ENCODE measurements at regions not wholly inside any gene's neighbourhood (a gene's known extent, or its start where the extent isn't known, plus 50 kb on each side); places are given as distances from the start of the nearest gene placed in this dataset.

DNA sequence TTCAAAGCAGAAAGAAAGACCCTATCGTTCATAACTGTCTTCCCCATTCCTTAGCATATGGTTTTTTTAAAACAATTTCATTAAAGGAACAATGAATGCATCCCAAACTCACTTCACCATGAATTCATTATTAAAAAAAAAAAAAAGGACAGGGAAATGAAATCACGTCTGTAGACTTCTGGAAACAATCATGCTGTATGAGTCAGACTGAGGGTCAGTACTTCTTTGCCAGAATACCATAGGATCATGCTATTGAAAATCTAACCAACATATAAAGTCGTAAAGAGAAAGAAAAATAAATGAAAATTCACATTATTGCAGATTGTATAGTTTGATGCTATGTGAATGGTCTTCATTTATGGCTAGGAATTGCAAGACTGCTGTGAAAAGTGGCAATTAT is 144.4 kb downstream of the PCDH18 start:
- TF ChIP-seq CTCF (IDR thresholded peaks at IDR 0.05) (no peak), EP300 (IDR thresholded peaks at IDR 0.05) (no peak), POLR2AphosphoS5 (IDR thresholded peaks at IDR 0.05) (no peak)

Data from stomach (tissue), 4 donors.